Activated T-helper 2 cell treated with anti-CD3 and anti-CD28 coated beads, Interferon-gamma antibody, Interleukin-2, Interleukin-4, amounts not matched to agents 10 μg/mL and 5 μg/mL and 100 μg/mL, durations not matched to agents 14 hours and 24 hours and 36 hours (primary cell): ENCODE measurements at regions not wholly inside any gene's neighbourhood (a gene's known extent, or its start where the extent isn't known, plus 50 kb on each side); places are given as distances from the start of the nearest gene placed in this dataset.
"Not testable (repeated sequence)": the region's sequence is repeated elsewhere in the genome, so short reads cannot be mapped to it uniquely, and the experiment has no call there.

Experiments used
- DNase-seq: peaks from one replicate; pipeline ENCODE4 v3.0.0; 2021; ENCODE audit warnings: low spot score
- H3K27ac Mint-ChIP-seq: one replicate; pipeline ENCODE4 v1.8.0; 2021; ENCODE audit warnings: mixed read lengths
- H3K27me3 Mint-ChIP-seq: one replicate; pipeline ENCODE4 v1.8.0; 2021; ENCODE audit warnings: low read depth, mixed read lengths
- H3K36me3 Mint-ChIP-seq: one replicate; pipeline ENCODE4 v1.8.0; 2021; ENCODE audit warnings: low read depth, mixed read lengths
- H3K4me1 Mint-ChIP-seq: one replicate; pipeline ENCODE4 v1.8.0; 2021; ENCODE audit warnings: low read depth, mixed read lengths
- H3K4me3 Mint-ChIP-seq: one replicate; pipeline ENCODE4 v1.8.0; 2021; ENCODE audit warnings: low read depth, mild to moderate bottlenecking, moderate library complexity, mixed read lengths
- H3K9me3 Mint-ChIP-seq: one replicate; pipeline ENCODE4 v1.8.0; 2021; ENCODE audit warnings: mixed read lengths
- intact Hi-C: fragments of 100-400 bp; cut with micrococcal nuclease; formaldehyde crosslinking; loops from one replicate; pipeline ENCODE4 v1.15.1; 2023

GRCh38 chr5:20323323-20323722 is 335.3 kb upstream of the CDH18 start:
- Mint-ChIP-seq H3K27me3 (no peaks in the 10 kb centered on the region), H3K4me1 (no peaks in the 10 kb centered on the region), H3K27ac (no peak overlapping the region), H3K4me3 (no peak overlapping the region), H3K36me3 (no peaks in the 10 kb centered on the region), H3K9me3 (peaks cover 51% of the 10 kb centered on the region)
- no peak for DNase-seq
- intact Hi-C loops: no loop called here

GRCh38 chr5:20307391-20307790 is 319.4 kb upstream of the CDH18 start:
- H3K27ac Mint-ChIP-seq: no peak overlapping the region
- intact Hi-C loops: no loop called here
- H3K4me3 Mint-ChIP-seq: no peak overlapping the region
- no peaks in the 10 kb centered on the region for H3K36me3 Mint-ChIP-seq
- no peaks in the 10 kb centered on the region for H3K27me3 Mint-ChIP-seq
- peaks cover 45% of the 10 kb centered on the region for H3K9me3 Mint-ChIP-seq
- no peak for DNase-seq
- no peaks in the 10 kb centered on the region for H3K4me1 Mint-ChIP-seq

- Mint-ChIP-seq H3K27me3 (no peaks in the 10 kb centered on the region), H3K36me3 (no peaks in the 10 kb centered on the region), H3K4me1 (no peaks in the 10 kb centered on the region), H3K4me3 (no peak overlapping the region), H3K9me3 (peaks cover 50% of the 10 kb centered on the region), H3K27ac (no peak overlapping the region)
- intact Hi-C loops: no loop called here
- DNase-seq: no peak
Observed at GRCh38 chr5:20305463-20305862, 317.5 kb upstream of the CDH18 start.

GRCh38 chr5:20304570-20304969 is 316.6 kb upstream of the CDH18 start:
- H3K4me1 Mint-ChIP-seq, H3K4me3 Mint-ChIP-seq, intact Hi-C loops, DNase-seq, H3K36me3 Mint-ChIP-seq, H3K27me3 Mint-ChIP-seq, H3K27ac Mint-ChIP-seq: not testable (repeated sequence)
- H3K9me3 Mint-ChIP-seq: peaks cover 48% of the 10 kb centered on the region

- intact Hi-C loops: no loop called here
- Mint-ChIP-seq H3K27me3 (no peaks in the 10 kb centered on the region), H3K4me1 (no peaks in the 10 kb centered on the region), H3K9me3 (peaks cover 47% of the 10 kb centered on the region), H3K36me3 (no peaks in the 10 kb centered on the region), H3K4me3 (no peak overlapping the region), H3K27ac (no peak overlapping the region)
- no peak for DNase-seq
Observed at GRCh38 chr5:20300110-20300509, 312.1 kb upstream of the CDH18 start.

GRCh38 chr5:20294696-20295095 is 306.7 kb upstream of the CDH18 start:
- H3K4me3 Mint-ChIP-seq: no peak overlapping the region
- H3K9me3 Mint-ChIP-seq: peaks cover 18% of the 10 kb centered on the region
- H3K4me1 Mint-ChIP-seq: no peaks in the 10 kb centered on the region
- H3K27ac Mint-ChIP-seq: no peak overlapping the region
- DNase-seq: no peak
- intact Hi-C loops: no loop called here
- no peaks in the 10 kb centered on the region for H3K27me3 Mint-ChIP-seq
- H3K36me3 Mint-ChIP-seq: no peaks in the 10 kb centered on the region

GRCh38 chr5:20291766-20292165 is 303.8 kb upstream of the CDH18 start:
- intact Hi-C loops: no loop called here
- H3K27ac Mint-ChIP-seq: no peak overlapping the region
- H3K4me3 Mint-ChIP-seq: no peak overlapping the region
- H3K9me3 Mint-ChIP-seq: peaks cover 18% of the 10 kb centered on the region
- H3K27me3 Mint-ChIP-seq: no peaks in the 10 kb centered on the region
- no peak for DNase-seq
- no peaks in the 10 kb centered on the region for H3K36me3 Mint-ChIP-seq
- no peaks in the 10 kb centered on the region for H3K4me1 Mint-ChIP-seq

GRCh38 chr5:20287640-20288039 is 299.6 kb upstream of the CDH18 start:
- no peaks in the 10 kb centered on the region for H3K4me1 Mint-ChIP-seq
- H3K36me3 Mint-ChIP-seq: no peaks in the 10 kb centered on the region
- peaks cover 27% of the 10 kb centered on the region for H3K9me3 Mint-ChIP-seq
- H3K4me3 Mint-ChIP-seq: no peak overlapping the region
- no peak overlapping the region for H3K27ac Mint-ChIP-seq
- intact Hi-C loops: no loop called here
- no peaks in the 10 kb centered on the region for H3K27me3 Mint-ChIP-seq
- no peak for DNase-seq

- intact Hi-C loops: no loop called here
- DNase-seq: no peak
- Mint-ChIP-seq H3K9me3 (peaks cover 28% of the 10 kb centered on the region), H3K27ac (no peak overlapping the region), H3K36me3 (no peaks in the 10 kb centered on the region), H3K4me1 (no peaks in the 10 kb centered on the region), H3K27me3 (no peaks in the 10 kb centered on the region), H3K4me3 (no peak overlapping the region)
Observed at GRCh38 chr5:20286512-20286911, 298.5 kb upstream of the CDH18 start.

GRCh38 chr5:20276959-20277263 is 288.9 kb upstream of the CDH18 start:
- Mint-ChIP-seq H3K27me3 (no peaks in the 10 kb centered on the region), H3K9me3 (peaks cover 57% of the 10 kb centered on the region), H3K4me1 (no peaks in the 10 kb centered on the region), H3K36me3 (no peaks in the 10 kb centered on the region), H3K27ac (no peak overlapping the region), H3K4me3 (no peak overlapping the region)
- no peak for DNase-seq
- intact Hi-C loops: no loop called here

- Mint-ChIP-seq H3K36me3 (no peaks in the 10 kb centered on the region), H3K4me1 (no peaks in the 10 kb centered on the region), H3K27me3 (no peaks in the 10 kb centered on the region), H3K9me3 (peaks cover 63% of the 10 kb centered on the region), H3K4me3 (no peak overlapping the region), H3K27ac (no peak overlapping the region)
- no peak for DNase-seq
- intact Hi-C loops: no loop called here
Observed at GRCh38 chr5:20276061-20276958, 288.3 kb upstream of the CDH18 start.

GRCh38 chr5:20266066-20266465 is 278.1 kb upstream of the CDH18 start:
- H3K36me3 Mint-ChIP-seq: no peaks in the 10 kb centered on the region
- no peak for DNase-seq
- peaks cover 32% of the 10 kb centered on the region for H3K9me3 Mint-ChIP-seq
- no peak overlapping the region for H3K4me3 Mint-ChIP-seq
- intact Hi-C loops: no loop called here
- no peaks in the 10 kb centered on the region for H3K27me3 Mint-ChIP-seq
- no peaks in the 10 kb centered on the region for H3K4me1 Mint-ChIP-seq
- no peak overlapping the region for H3K27ac Mint-ChIP-seq

GRCh38 chr5:20262896-20263295 is 274.9 kb upstream of the CDH18 start:
- H3K4me1 Mint-ChIP-seq: no peaks in the 10 kb centered on the region
- no peaks in the 10 kb centered on the region for H3K36me3 Mint-ChIP-seq
- DNase-seq: no peak
- no peaks in the 10 kb centered on the region for H3K27me3 Mint-ChIP-seq
- intact Hi-C loops: no loop called here
- H3K27ac Mint-ChIP-seq: no peak overlapping the region
- H3K4me3 Mint-ChIP-seq: no peak overlapping the region
- peaks cover 25% of the 10 kb centered on the region for H3K9me3 Mint-ChIP-seq

GRCh38 chr5:20254748-20255147 is 266.7 kb upstream of the CDH18 start:
- intact Hi-C loops: no loop called here
- no peak overlapping the region for H3K4me3 Mint-ChIP-seq
- peaks cover 40% of the 10 kb centered on the region for H3K9me3 Mint-ChIP-seq

More at GRCh38 chr5:20254748-20255147, 266.7 kb upstream of the CDH18 start:
- no peak for DNase-seq
- H3K4me1 Mint-ChIP-seq: no peaks in the 10 kb centered on the region
- H3K36me3 Mint-ChIP-seq: no peaks in the 10 kb centered on the region
- H3K27ac Mint-ChIP-seq: no peak overlapping the region
- no peaks in the 10 kb centered on the region for H3K27me3 Mint-ChIP-seq
